GM12878 (cell line): ENCODE measurements at regions not wholly inside any gene's neighbourhood (a gene's known extent, or its start where the extent isn't known, plus 50 kb on each side); places are given as distances from the start of the nearest gene placed in this dataset.

Source experiments
- CEBPZ ChIP-seq: fragments of 150-350 bp; IDR thresholded peaks from 2 replicates; pipeline ENCODE4 v1.6.1; 2016; ENCODE audit warnings: low read depth, low read length
- CTCF ChIP-seq, 3 experiments: IDR thresholded peaks in 2 of 3; conservative IDR thresholded peaks in 1 of 3; 2 replicates each; pipeline ENCODE4 v1.5.1; 2011; ENCODE audit warnings: low read depth in 3 of 3, low read length in 3 of 3, mild to moderate bottlenecking in 3 of 3, control low read depth in 2 of 3, moderate library complexity in 2 of 3, inconsistent platforms in 1 of 3, mixed read lengths in 1 of 3; ENCODE audit not compliant: control insufficient read depth in 2 of 3, insufficient read depth in 1 of 3; ENCODE audit errors: extremely low read depth in 1 of 3
- MAX ChIP-seq: IDR thresholded peaks from 2 replicates; pipeline ENCODE4 v1.6.1; 2012; ENCODE audit warnings: low read depth, low read length, improper control_type of control experiment
- NR2C2 ChIP-seq: IDR thresholded peaks from 2 replicates; pipeline ENCODE4 v1.6.1; 2011; ENCODE audit warnings: borderline replicate concordance, low read depth; ENCODE audit not compliant: control insufficient read depth, insufficient read length
- POLR2AphosphoS5 ChIP-seq: IDR thresholded peaks from 2 replicates; pipeline ENCODE4 v1.6.1; 2011; ENCODE audit warnings: mild to moderate bottlenecking, low read length, inconsistent platforms
- RAD21 ChIP-seq: IDR thresholded peaks from 2 replicates; pipeline ENCODE4 v1.6.1; 2011; ENCODE audit warnings: mild to moderate bottlenecking, low read depth, low read length, moderate library complexity; ENCODE audit not compliant: insufficient read depth
- RAD51 ChIP-seq: fragments of 450-650 bp; IDR thresholded peaks from 2 replicates; pipeline ENCODE4 v1.6.1; 2016; ENCODE audit warnings: moderate library complexity, mild to moderate bottlenecking, inconsistent platforms
- REST ChIP-seq: IDR thresholded peaks from 2 replicates; pipeline ENCODE4 v1.6.1; 2012; ENCODE audit warnings: mild to moderate bottlenecking, low read depth, low read length
- SP1 ChIP-seq: IDR thresholded peaks from one replicate; pipeline ENCODE4 v1.6.1; 2011; ENCODE audit warnings: low read depth, low read length
- USF1 ChIP-seq: IDR thresholded peaks from 2 replicates; pipeline ENCODE4 v1.6.1; 2011; ENCODE audit warnings: borderline replicate concordance, low read depth, mild to moderate bottlenecking, moderate library complexity, mixed read lengths, low read length; ENCODE audit not compliant: insufficient read depth; ENCODE audit errors: extremely low read length

- TF ChIP-seq NR2C2 (no peak), CTCF (IDR thresholded peaks at IDR 0.05 in 2 of 3, conservative IDR thresholded peaks at IDR 0.05 in 1 of 3; ENCODE audit: control insufficient read depth in 2 of 3, extremely low read depth in 1 of 3, insufficient read depth in 1 of 3, low read depth in 3 of 3, low read length in 3 of 3) (no peak), RAD21 (no peak), CEBPZ (no peak), POLR2AphosphoS5 (no peak), USF1 (no peak), MAX (no peak), SP1 (no peak), REST (no peak), RAD51 (no peak)
Measured at GRCh38 chr10:14451341-14451740, 120.6 kb upstream of the FRMD4A start.
